Endothelial cell of umbilical vein (primary cell): ENCODE measurements at regions not wholly inside any gene's neighbourhood (a gene's known extent, or its start where the extent isn't known, plus 50 kb on each side); places are given as distances from the start of the nearest gene placed in this dataset.

Source experiments
- GATA2 ChIP-seq: IDR thresholded peaks from 2 replicates; pipeline ENCODE4 v1.7.0; 2011; ENCODE audit warnings: low read depth, mild to moderate bottlenecking, moderate library complexity, mixed read lengths, low read length; ENCODE audit not compliant: insufficient read length, insufficient read depth
- TF ChIP-seq, protein P1 (sequence below), 2 donors: IDR thresholded peaks; 1 replicate in 1 of 2; 2 replicates in 1 of 2; pipeline ENCODE4 v1.5.1; 2011; ENCODE audit warnings: low read length in 2 of 2, mild to moderate bottlenecking in 2 of 2, moderate library complexity in 2 of 2, control low read depth in 1 of 2, inconsistent platforms in 1 of 2, low read depth in 1 of 2; ENCODE audit not compliant: insufficient read depth in 1 of 2; ENCODE audit errors: extremely low read depth in 1 of 2

DNA sequence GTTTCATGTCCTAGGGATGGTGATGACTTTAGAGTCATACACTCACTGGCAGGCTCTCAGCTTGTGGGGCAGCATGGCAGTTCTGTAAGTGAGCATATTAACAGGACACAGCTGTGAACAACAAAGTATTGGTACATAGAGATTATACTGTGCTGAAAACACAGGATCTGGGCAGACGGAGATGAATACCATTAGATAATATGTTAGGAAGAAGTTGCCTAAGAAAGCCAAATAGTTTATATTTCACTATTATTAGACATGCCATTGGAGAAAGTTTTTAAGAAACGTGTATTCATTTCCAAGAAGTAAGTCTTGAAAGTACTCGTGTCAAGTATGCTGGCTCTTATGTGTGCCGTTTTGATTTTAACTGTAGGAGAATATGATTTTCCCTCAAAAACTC is 274.5 kb downstream of the INHBA start:
- TF ChIP-seq, protein P1, sequence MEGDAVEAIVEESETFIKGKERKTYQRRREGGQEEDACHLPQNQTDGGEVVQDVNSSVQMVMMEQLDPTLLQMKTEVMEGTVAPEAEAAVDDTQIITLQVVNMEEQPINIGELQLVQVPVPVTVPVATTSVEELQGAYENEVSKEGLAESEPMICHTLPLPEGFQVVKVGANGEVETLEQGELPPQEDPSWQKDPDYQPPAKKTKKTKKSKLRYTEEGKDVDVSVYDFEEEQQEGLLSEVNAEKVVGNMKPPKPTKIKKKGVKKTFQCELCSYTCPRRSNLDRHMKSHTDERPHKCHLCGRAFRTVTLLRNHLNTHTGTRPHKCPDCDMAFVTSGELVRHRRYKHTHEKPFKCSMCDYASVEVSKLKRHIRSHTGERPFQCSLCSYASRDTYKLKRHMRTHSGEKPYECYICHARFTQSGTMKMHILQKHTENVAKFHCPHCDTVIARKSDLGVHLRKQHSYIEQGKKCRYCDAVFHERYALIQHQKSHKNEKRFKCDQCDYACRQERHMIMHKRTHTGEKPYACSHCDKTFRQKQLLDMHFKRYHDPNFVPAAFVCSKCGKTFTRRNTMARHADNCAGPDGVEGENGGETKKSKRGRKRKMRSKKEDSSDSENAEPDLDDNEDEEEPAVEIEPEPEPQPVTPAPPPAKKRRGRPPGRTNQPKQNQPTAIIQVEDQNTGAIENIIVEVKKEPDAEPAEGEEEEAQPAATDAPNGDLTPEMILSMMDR (IDR thresholded peaks at IDR 0.05; ENCODE audit: extremely low read depth in 1 of 2, insufficient read depth in 1 of 2, low read depth in 1 of 2, low read length in 2 of 2), result no peak
- no peak for TF ChIP-seq GATA2
